ENCODE measurements at regions not wholly inside any gene's neighbourhood (a gene's known extent, or its start where the extent isn't known, plus 50 kb on each side); places are given as distances from the start of the nearest gene placed in this dataset.

- TF ChIP-seq CTCF (IDR thresholded peaks at IDR 0.05; ENCODE audit: borderline replicate concordance, extremely low read depth, low read length, poor library complexity, severe bottlenecking) (no peak), EZH2 (IDR thresholded peaks at IDR 0.05; ENCODE audit: borderline replicate concordance, low read depth, low read length, severe bottlenecking) (no peak)
Measured at GRCh38 chr22:23484651-23485050, 95.4 kb downstream of the IGLL1 start.

All from DND-41 (cell line).